CD4-positive, alpha-beta T cell treated with Interleukin-21 for 1 hour (primary cell): ENCODE measurements at regions not wholly inside any gene's neighbourhood (a gene's known extent, or its start where the extent isn't known, plus 50 kb on each side); places are given as distances from the start of the nearest gene placed in this dataset.
"Not testable (repeated sequence)": the region's sequence is repeated elsewhere in the genome, so short reads cannot be mapped to it uniquely, and the experiment has no call there.

Experiments
- DNase-seq: peaks from one replicate; pipeline ENCODE4 v3.0.0-alpha.2; 2020

DNA sequence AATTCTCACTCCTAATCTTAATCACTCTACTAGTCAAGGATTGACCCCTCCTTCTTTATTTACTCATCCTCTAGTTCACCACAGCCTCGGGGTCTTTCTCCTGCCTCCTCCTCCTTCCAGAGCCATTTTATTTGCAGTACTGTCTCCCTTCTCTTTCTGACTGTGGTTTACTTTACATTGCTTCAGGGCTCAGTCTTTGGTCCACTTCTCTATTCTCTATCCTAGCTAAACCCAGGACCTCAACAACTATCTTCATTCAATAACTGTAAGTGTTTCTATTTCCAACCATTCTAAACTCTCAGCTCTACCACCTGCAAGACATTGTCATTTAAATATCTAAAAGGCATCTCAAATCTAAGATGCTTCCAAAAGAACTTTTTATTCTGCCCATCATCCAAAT lies 493.8 kb downstream of the TTLL7 start:
- DNase-seq: no peak

DNA sequence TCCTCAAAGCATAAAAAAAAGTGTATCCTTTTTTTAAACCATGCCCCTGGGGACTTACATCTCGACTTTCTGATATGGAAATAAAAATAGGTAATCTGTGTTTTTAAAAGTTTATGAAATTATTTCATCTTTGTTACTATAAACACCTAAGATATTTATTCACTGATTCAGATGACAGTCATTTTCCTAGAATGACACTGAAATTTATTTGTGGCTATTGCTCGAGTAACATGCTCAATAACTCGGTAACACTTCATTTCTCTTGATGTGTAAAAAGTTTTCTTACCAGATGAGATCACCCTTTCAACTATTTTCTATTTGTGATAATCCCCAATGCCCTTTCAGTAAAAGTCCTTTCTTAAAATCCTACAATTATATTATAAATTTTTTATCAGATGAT lies 495.8 kb downstream of the TTLL7 start:
- no peak for DNase-seq

DNA sequence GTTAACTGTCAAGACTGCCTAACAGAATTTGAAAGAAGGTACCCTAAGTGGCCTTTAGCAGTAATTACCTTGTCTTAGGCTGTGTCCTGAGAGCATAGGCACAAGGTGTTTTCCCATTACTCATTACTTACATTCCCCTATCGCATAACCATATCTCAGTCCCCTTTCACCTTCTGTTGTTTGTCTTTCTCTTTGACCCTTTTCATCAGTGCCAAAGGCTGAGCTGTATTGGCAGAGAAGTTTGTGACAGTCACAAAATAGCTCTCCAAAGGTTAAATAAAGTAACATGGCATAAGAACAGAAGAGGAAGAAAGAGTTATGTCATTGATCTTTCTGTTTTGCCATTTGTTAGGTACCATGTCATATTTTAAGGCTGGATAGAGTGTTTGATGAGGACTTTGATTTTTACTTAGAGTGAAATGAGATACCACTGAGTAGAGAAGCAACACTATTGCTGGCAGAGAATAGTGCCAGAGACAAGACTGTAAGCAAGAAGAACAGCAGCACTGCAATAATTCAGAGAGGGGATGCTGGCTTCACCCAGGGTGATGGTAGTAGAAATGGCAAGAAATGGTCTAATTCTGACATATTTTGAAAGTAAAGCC lies 497.8 kb downstream of the TTLL7 start:
- DNase-seq: no peak

DNA sequence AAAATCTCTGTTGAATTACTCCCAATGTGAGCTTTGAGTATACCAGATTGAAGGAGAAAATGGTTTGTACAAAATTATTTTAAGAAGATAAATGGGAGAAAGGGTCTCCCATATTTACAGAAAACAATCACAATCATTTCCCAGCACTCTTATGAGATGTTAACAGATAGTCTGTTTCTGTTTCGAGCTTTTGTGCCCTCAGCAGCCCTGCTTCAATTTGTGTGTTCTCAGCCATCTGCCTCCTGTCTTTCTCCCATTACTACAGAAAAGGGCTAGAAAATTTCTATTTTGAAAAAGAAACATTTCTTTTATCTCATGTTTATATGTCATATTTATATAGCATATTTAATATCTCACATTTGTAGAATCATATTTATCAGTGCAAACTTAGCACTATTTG lies 498.4 kb downstream of the TTLL7 start:
- no peak for DNase-seq

DNA sequence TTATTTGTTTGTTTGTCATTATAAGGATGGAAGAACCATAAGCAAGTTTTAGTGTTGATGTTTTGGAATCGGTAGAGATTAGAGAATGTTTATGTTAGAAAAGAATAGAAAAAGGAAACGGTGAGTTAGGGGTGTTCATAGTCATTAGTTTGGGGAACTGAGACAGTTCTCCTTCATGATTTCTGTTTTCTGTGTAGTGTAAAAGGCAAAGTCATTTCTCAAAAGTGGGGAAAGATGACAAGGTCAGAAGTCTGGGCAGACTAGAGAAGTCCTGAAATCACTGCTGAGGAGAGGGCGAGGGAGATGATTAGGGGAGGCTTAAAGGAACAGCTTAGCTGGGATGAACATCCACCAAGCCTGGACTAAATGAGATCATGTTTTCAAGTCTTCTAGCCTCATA lies 498.9 kb downstream of the TTLL7 start:
- DNase-seq: no peak

DNA sequence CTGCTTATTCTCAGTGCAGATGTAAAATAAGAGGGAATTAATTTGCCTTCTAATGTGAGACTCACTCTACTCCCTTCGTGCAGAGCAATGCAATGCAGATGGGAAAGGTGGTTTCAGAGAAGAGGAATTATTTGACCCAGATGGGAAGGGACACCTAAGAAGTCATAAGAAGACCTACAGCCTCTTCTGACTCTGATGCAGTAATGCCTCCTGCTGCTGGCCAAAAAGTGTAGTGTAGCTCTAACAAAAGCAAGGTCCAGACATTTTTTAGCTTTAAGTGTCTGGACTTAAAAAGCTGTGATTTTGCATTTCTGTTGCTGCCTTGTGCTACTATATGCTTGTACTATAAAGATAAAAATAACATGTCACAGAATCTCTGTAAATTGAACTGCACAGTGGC lies 501.4 kb downstream of the TTLL7 start:
- DNase-seq: no peak

DNA sequence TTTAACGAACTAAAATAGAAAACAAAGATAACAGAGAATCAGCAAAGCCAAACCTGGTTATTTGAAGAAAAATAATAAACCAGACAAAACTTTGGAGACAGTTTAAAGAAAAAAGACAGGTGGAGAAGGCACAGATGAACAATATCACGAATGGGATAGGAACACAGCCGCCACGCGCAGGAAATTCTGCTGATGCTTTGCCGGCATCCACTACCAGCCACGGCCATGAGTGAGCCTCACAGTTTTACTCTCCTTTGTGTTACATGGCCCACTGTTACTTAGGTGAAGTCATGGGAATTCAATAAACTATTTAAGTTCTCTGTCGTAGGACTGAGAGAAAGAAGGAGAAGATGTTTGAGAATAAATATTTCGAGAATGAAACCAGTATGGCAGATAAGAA lies 503.4 kb downstream of the TTLL7 start:
- DNase-seq: no peak

DNA sequence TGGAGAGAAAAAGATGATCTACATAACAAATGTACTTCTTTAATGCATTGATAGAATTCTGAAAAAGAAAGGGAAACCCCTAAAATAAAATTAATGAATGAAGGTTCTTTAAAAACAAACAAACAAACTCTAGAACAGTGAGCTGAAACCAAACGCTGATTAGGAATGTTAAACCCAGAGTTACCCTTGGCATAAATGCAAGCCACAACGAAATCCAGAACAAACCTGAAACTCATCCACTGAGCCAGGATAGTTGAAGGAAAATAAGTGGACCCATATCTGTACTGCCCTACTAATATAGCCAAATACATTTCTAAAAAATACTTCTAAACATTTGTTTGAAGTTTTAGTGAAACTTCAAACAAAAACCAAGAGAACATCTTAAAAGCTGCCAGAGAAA lies 505.3 kb downstream of the TTLL7 start:
- DNase-seq: no peak

DNA sequence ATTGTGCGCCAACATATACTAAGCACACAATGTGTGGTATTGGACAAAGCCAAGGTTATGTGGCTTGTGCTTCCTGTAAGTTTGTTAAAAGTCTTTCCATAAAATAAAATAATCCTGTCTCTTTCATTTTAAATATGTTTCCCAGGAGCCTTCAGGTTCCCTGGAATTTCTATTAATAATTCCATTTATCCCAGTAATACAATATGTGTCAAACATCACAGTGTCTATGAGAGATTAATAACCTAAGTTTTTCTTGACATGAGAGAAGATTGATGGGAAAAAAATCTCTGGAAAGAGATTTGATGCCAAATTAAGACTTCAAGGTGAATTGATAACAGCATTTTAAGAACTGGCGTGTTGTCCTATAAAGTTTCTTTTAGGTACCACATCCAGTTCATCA lies 507.0 kb downstream of the TTLL7 start:
- DNase-seq: no peak

DNA sequence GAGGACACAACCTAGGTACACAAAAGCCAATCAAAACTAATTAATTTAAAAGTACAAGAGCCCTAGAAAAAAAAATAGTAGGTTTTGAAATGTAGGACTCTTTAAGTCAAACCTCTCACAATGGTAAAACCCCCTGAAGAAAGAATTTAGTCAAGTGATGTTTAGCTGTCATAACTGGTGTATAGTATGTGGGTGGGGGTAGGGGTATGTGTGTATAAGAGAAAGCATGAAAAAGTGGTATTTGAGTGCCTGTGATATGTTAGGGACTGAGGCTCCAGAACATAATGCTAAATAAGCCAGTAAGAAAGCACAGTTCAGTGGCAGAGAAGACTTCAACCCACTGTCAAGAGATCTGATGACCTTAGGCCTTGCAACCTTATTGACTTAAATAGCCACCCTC lies 507.9 kb downstream of the TTLL7 start:
- no peak for DNase-seq

DNA sequence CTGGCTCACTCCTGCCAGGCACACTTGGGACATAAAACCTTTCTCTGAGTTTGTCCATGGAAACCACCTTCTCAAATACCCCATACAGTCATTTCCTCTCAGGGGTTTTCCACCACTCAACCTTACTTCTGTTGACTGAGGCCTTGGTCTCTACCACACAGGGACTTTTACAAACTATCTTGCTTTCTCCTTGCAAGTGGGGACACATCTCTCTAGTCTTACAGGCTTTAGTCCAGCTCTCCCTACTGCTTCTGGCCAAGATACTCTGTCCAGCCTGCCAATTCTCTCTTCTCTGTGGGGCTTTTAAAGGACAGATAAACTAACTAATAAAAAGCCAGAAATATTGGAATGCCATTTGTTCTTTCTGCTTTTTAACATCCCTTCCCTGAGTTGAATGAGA lies 510.8 kb downstream of the TTLL7 start:
- DNase-seq: peak; percentile 24

DNA sequence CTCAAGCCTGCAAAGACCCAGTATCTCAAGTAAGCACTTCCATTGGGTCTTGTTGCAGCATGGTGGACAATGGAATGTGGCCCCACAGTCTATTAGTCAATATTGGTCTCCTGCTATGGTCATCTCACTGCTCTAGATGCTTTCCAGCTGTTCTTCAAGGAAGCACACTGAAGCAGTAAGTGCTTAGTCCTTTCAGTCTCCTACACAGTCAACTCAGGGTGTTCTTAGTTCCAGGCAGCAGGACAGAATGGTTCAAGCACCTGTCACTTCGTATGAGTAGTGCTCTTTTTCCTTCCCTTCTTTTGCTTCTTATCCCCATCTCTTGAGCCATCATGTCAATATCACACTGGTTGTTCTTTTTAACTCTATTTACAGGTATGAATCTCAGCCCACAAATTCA lies 511.5 kb downstream of the TTLL7 start:
- DNase-seq: not testable (repeated sequence)

DNA sequence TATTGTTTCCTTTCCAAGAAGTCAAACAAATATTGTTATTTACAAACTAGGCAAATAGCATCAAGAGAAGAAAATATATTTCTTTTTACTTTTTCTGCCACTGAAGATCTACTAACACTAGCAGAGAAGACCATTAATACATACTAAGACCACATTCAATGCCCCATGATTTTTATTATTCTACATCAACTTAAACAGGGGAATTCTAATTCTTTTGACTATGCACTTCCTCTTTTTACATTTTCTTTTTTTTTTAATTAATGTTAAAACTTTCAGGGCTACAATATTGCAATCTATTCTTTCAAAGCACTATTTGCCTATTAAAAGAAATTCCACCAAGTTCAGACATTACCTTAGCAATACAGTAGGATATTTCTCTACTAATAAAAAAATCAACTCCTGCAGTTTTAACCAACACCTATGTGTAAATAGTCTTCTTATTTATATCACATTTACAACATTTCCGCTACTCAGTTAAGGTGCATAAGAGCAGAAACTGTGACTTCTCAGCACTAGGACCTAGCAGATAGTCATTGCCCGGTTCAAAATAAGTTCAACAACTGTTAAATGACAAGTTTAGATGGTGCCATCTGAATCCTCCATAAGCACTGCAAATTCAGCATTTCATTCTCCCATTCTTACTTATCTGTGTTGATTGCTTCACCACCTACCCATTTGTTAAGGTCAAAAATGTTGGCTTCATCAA lies 513.5 kb downstream of the TTLL7 start:
- DNase-seq: not testable (repeated sequence)

DNA sequence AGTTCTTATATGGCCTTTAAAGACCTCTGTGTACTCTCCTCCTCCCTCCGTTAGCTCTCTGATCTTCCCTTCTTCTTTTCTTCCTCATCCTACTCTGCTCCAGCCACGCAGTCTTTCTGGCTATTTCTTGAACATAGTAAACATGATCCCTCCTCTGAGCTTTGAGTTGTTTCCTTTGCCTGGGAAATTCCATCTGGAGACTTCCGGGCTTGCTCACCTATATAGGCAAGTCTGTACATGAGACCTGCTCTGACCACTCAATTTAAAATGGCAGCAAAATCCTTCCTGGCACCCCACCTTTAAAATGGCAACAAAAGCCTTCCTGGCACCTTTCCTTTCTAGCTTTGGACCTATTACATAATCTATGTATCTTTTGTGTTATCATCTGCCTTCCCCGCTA lies 517.6 kb downstream of the TTLL7 start:
- DNase-seq: not testable (repeated sequence)

DNA sequence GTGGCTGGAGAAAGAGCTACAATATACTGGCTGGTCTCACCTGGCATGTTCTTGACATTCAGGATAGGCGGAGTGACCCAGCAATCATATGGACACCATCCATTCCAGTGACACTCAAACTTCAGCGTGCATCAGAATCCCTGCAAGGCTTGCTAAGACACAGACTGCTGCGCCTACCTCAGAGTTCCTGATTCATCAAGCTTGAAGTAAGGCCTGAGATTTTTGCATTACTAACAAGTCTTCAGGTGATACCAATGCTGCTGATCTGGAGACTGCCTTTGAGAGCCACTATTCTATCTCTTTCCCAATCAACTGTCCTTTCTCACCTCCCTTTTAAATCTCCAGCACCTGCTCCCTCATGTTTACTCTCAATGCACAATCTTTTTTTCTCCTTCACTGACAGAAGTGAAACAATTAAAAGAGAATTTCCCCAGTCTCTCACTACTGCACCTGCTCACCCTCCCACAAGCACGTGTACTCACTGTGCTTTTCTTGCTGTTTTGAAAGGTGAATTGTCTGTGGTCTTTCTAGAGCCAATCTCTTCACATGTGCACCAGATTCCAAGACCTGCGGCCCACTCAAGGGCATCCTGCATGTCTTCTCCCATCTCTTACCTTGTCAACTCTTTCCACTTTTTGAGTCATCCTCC lies 519.2 kb downstream of the TTLL7 start:
- not testable (repeated sequence) for DNase-seq

DNA sequence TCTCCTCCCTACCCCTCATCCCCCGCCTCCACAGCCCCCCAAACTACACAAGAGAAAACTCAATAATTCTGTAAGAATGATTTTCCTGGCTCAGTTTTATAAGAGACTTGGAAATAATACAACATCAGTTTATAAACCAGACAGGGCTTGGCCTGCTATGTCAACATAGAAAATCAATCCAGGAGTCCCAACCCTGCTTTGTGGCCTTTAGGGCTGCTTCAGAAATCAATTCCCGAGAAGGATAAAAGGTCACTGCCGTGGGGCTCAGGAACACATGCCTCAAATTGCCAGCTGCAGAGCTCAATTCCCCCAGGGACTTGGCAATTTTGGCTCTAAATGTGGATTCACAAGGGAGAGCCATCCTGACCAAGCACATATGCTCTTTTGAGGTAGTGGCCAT lies 520.8 kb downstream of the TTLL7 start:
- not testable (repeated sequence) for DNase-seq

DNA sequence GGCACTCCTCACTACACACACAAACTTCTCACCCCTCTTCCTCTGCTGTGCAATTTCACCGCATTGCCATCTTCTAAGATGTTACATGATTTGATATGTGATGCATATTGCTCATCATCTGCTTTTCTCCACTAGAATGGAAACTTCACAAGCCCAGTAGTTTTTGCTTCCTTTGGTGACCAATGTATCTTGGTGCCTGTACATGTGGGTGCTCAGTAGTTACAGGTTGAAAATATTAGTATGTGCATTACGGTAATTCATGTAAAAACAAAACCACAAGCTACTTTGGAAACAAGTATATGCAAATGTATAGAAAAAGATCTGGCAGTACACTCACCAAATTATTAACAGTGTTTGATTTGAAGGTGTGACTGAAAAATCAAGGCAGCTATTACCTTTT lies 522.4 kb downstream of the TTLL7 start:
- not testable (repeated sequence) for DNase-seq

DNA sequence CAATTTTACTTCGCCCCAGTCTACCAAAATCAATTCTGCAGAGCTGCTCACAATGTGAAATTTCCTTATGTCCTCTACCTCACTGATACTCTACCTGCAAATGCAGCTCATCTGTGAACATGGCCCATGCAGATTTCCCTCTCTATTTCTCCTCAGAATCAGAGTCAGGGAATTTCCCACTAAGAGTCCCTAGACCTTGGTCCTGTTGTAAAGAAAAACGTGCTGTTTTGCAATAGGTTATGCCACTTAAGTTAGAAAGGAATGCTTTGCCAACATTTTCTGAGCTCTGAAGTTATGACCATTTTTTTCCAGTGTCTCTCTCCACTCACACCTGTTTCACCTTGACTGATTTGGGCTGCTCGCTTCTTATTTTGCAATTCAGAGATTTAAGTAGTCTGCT lies 524.0 kb downstream of the TTLL7 start:
- DNase-seq: not testable (repeated sequence)

DNA sequence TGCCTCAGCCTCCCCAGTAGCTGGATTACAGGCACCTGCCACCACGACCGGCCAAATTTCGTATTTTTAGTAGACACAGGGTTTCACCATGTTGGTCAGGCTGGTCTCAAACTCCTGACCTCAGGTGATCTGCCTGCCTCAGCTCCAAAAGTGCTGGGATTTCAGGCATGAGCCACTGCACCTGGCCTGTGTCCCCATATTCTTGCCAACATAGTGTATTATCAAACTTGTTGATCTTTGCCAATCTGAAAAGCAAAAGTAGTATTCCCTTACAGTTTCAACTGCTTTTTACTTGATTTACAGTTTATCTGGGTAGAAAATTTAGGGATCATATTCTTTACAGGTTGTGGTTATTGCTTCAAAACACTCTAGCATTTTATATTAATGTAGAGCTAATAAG lies 524.9 kb downstream of the TTLL7 start:
- not testable (repeated sequence) for DNase-seq

DNA sequence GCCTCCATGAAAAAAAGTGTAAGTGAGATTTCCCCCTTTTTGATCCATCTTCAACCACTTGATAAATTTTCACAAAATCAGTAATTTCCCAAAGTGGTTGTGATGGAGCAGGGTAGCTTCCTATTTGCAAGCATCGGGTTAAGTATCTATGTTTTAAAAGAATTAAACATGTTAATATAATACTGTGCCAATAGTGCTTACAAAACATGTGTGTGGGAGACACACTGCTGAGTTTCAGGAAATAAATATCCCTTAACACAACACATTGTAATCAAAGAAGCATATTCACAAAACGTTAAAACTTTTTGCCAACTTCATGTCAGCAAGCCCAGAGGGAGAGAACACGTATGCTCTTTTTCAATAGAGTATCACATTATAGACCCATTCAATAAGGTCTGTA lies 526.9 kb downstream of the TTLL7 start:
- DNase-seq: not testable (repeated sequence)

DNA sequence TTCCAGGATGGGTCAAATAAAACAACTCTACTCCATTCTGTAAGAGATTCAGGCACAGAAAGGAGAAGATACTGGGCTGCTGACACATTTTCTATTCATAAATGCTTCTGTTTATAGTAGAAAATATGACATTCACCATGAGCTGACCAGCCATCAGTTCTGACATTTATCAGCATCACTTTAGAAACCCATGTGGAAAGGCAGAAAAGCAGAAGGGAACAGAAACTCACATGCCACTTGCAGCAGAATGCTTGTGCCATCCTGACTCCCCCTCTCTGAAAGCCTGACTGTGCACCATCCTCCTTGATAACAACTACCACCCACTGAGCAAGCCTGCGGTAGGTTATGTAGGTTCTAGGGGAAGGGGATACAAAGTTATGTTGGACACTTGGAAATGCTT lies 527.7 kb downstream of the TTLL7 start:
- not testable (repeated sequence) for DNase-seq

DNA sequence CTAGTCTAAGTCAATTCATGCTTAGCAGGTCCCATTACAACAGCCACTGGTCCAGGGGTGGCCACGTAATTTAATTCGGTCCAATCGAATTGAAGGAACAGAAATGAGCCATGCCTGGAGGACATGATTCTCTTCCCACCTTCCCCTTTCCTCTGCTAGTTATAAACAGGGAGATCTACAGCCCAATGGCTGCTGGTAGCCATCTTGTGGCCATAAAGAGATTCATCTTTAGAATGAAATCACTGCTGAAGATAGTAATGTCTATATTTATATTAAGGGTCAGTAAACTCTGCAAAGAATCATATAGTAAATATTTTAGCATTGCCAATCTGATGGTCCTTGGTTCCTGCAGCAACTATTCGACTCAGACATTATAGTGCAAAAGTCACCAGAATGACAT lies 530.6 kb downstream of the TTLL7 start:
- DNase-seq: not testable (repeated sequence)

DNA sequence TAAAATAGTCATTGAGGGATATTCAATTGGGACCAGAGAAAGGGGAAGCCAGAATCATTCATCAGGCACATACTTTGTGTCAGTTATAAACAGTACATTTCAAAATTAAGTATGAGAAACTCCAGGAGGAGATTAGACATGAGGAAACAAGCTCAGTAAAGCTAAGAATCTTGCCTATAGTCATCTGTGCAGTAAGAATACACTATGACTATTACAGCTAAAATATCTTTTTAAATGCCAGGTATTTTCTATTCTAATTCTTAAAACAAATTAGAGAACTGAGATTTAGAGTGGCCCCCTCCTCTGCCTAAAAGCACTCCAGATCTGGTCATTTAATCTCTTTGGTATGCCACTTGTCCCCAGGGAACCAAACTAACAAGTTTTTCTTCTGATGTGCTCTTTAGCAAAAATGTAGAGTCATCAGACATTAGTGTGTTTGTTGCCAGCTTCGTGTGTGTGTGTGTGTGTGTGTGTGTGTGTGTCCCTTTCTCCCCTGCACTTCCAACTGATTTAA lies 541.1 kb downstream of the TTLL7 start:
- DNase-seq: not testable (repeated sequence)

DNA sequence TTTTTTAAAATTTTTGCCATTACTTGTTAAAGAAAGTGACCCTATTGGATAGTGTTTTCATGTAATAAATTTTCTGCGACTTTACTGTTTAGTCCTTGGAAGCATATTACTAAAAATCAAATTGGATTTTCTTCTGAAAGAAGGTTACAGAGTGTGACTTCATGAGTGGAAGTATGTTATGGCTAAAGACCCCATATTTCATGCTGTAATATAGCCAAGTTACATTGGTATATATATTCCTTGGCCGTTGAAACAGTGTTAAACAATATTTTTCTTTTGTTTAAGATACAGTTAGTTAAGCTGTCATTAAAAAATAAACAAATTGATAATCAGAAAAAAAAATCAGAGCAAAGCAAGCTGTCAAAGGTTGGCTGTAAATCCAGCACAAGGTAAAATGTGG lies 541.7 kb downstream of the TTLL7 start:
- DNase-seq: not testable (repeated sequence)
